GM13977 (cell line): ENCODE measurements at regions not wholly inside any gene's neighbourhood (a gene's known extent, or its start where the extent isn't known, plus 50 kb on each side); places are given as distances from the start of the nearest gene placed in this dataset.

Experiments
- DNase-seq: peaks from one replicate; pipeline ENCODE4 v3.0.0; 2012; ENCODE audit warnings: low spot score
- in situ Hi-C: fragments of 300-500 bp; cut with MboI; formaldehyde crosslinking; loops from one replicate; pipeline ENCODE4 v1.12.0; 2022; ENCODE audit warnings: low sequenced_read_pairs, low pct_unique_long_range_greater_than_20kb, mixed read lengths, inconsistent platforms; ENCODE audit not compliant: unreplicated experiment
- TF ChIP-seq, protein P1 (sequence below): IDR thresholded peaks from 2 replicates; pipeline ENCODE4 v1.5.1; 2012; ENCODE audit warnings: mild to moderate bottlenecking, control low read depth; ENCODE audit not compliant: insufficient read depth; ENCODE audit errors: extremely low read depth, missing control alignments

DNA sequence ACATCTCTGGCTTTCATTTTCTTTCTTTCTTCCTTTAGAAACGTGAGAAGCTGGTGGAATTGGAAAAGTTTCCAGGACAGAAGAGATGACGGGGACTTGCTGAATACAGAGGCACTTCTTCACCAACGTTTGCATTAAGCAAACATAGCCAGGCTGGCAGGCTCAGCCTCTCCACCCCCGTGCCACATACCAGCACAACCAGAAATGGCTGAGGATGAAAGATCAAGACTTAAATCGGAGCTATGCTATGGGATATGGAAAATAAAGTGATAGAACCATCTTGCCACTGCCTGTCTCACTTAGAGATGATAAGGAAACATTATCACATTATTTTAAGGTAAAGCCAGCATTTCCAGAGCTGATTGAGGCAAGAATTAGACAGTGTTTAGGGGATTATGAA is 483.3 kb downstream of the BCL11A start:
- no peak for DNase-seq
- TF ChIP-seq, protein P1, sequence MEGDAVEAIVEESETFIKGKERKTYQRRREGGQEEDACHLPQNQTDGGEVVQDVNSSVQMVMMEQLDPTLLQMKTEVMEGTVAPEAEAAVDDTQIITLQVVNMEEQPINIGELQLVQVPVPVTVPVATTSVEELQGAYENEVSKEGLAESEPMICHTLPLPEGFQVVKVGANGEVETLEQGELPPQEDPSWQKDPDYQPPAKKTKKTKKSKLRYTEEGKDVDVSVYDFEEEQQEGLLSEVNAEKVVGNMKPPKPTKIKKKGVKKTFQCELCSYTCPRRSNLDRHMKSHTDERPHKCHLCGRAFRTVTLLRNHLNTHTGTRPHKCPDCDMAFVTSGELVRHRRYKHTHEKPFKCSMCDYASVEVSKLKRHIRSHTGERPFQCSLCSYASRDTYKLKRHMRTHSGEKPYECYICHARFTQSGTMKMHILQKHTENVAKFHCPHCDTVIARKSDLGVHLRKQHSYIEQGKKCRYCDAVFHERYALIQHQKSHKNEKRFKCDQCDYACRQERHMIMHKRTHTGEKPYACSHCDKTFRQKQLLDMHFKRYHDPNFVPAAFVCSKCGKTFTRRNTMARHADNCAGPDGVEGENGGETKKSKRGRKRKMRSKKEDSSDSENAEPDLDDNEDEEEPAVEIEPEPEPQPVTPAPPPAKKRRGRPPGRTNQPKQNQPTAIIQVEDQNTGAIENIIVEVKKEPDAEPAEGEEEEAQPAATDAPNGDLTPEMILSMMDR: no peak
- in situ Hi-C loops: no loop called here

DNA sequence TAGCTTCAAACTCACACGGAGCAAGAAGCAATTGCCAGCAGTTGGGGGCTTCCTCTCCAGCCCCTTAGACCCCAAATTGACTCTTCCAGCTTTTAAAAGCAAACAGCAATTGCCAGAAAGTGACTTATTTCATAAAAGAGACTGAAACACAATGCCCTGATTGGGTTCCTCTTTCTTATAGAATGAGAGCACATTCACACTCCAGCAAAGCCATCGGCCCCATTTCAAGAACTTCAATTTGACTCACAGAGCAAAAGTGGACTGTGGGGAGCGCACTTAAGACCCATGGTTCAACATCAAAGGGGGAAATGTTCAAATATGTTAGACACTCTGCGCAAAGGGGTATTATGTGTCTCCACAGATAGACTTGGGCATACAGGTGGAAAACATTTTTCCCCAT is 484.7 kb downstream of the BCL11A start:
- TF ChIP-seq, protein P1: no peak
- DNase-seq: no peak
- in situ Hi-C loops: no loop called here

DNA sequence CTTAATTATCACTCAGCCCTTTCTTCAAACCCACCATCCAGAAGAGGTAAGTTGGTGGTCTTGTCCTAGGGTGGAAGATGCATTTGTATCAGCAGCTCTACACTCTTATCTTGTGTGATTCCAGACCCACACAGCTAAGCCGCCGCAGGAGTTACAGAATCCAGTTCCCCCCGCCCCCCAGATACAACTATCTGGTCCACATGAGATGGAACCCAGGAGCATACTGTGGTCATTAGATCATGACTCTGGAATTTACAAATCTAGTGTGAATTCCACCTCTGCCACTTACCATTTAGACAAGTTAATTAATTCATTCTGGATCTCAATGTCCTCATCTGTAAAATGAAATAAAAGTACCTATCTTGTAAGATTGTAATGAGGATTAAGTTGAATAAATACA is 486.4 kb downstream of the BCL11A start:
- in situ Hi-C loops: no loop called here
- DNase-seq: no peak
- TF ChIP-seq, protein P1: no peak

DNA sequence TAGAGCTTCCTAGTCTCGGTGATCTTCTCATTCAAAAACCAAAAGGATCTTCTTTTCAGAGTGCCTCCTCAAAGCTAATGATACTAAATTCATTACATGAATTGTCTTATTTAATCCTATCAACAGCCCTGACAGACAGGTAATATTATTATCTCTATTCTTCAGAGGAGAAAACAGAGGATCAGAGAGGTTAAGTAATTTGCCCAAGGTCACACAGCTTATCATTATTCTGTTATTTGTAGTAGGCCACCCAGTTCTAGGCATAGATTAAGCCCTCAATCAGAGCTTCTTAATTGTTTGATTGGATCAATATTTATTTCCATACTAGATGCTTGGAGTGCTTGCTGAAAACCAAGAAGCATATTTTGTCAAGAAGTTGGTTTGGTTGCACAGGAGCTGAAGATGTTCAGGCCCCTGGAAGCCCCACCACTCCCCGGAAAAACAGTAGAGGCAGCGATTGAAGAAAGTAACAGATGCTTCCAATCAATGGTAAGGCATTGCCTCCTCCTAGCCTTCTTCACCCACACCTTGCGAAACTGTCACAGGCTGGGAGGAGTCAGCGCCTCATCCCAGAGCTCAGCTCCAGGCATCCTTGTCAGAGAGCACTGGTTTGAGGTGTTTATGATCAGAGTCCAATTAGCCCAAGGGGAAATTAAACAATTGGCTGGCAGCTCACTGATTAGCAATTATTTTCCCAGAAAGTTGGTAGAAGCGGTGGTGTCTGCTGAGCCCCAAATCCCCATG is 487.2 kb downstream of the BCL11A start:
- no peak for DNase-seq
- TF ChIP-seq, protein P1: no peak
- in situ Hi-C loops: no loop called here

DNA sequence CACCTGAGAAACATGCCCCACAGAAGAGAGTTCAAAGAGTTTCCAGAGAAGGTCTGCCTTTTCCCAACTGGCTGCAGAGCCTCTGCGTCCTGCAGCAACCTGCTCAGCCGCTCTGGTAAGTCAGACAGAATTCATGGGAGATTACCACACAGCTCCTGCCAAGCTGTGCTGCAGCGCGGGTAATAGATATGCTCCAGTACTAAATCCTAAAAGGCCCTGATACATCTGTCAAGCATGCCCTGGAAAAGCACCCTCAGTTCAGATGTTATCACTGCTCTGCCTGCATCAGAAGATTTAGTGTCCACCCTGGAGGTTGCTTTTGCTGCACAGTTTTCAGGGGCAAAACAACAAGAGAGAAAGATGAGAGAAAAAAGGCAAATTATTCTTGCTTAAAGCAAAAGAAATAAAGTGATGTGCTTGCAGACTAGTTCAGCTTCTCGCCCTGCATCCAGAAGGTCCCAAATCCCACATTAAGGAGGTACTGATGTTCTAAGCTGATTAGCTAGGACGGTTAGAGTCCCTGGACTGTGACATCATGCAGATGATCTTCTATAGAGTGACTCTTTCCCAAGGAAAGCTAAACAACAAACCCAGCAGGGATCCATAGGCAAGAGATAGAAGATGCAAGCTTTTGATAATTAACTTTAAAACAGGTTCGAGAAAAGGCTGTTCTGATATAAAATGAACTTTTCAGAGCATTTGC is 488.6 kb downstream of the BCL11A start:
- TF ChIP-seq, protein P1: no peak
- DNase-seq: no peak
- in situ Hi-C loops: no loop called here

DNA sequence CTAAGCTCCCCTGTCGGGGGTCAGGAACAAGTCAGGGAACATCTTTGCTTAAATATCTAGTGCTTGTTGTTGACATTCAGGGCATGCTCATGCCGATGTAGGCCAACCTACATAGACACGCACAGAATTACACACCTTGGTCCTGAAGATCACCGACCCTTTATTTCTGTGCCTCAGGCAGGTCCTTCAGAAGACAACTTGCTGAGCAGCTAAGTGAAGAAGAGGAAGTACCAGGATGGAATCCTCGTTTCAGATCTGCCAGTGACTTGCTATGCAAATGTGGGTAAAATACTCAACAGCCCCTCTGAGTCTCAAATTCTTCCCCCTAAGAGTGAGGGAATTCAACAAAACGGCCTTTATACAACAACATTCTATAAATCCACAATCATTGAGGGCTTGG is 494.7 kb downstream of the BCL11A start:
- TF ChIP-seq, protein P1: no peak
- no peak for DNase-seq
- in situ Hi-C loops: no loop called here
